Neural progenitor cell (in vitro differentiated cells): ENCODE measurements at regions not wholly inside any gene's neighbourhood (a gene's known extent, or its start where the extent isn't known, plus 50 kb on each side); places are given as distances from the start of the nearest gene placed in this dataset.
A peak's percentile ranks its signal among the peaks of the same experiment; 100 is the strongest.

Experiments
- DNase-seq: peaks from one replicate; pipeline ENCODE4 v3.0.0-alpha.2; 2016; ENCODE audit warnings: low spot score
- H2AFZ ChIP-seq: fragments of 200-600 bp; sonication (generic); replicated peaks from 2 replicates; pipeline ENCODE4 v1.6.1; 2016; ENCODE audit warnings: antibody characterized with exemption
- H3F3A ChIP-seq: fragments of 200-600 bp; sonication (generic); 2 replicates; pipeline ENCODE4 v1.6.1; 2016; ENCODE audit warnings: antibody characterized with exemption, low read depth
- H3K27ac ChIP-seq: fragments of 200-600 bp; sonication (generic); 2 replicates; pipeline ENCODE4 v1.5.1; 2016; ENCODE audit warnings: mild to moderate bottlenecking
- H3K27me3 ChIP-seq: fragments of 200-600 bp; sonication (generic); 2 replicates; pipeline ENCODE4 v1.6.1; 2016; ENCODE audit warnings: mild to moderate bottlenecking, moderate library complexity
- H3K36me3 ChIP-seq: fragments of 200-600 bp; sonication (generic); 2 replicates; pipeline ENCODE4 v1.5.1; 2016
- H3K4me1 ChIP-seq: fragments of 200-600 bp; sonication (generic); 2 replicates; pipeline ENCODE4 v1.6.1; 2016; ENCODE audit warnings: mixed run types
- H3K4me2 ChIP-seq: fragments of 200-600 bp; sonication (generic); 2 replicates; pipeline ENCODE4 v1.6.1; 2016
- H3K4me3 ChIP-seq: fragments of 200-600 bp; sonication (generic); 2 replicates; pipeline ENCODE4 v1.5.1; 2016
- H3K79me2 ChIP-seq: fragments of 200-600 bp; sonication (generic); 2 replicates; pipeline ENCODE4 v1.6.1; 2016; ENCODE audit warnings: low read depth
- H3K9ac ChIP-seq: fragments of 200-600 bp; sonication (generic); 2 replicates; pipeline ENCODE4 v1.6.1; 2016
- H3K9me3 ChIP-seq: fragments of 200-600 bp; sonication (generic); 2 replicates; pipeline ENCODE4 v1.5.1; 2016; ENCODE audit warnings: low read depth
- H4K20me1 ChIP-seq: fragments of 200-600 bp; sonication (generic); 2 replicates; pipeline ENCODE4 v1.6.1; 2016; ENCODE audit warnings: low read depth
- H3K27ac Mint-ChIP-seq: 3 replicates; pipeline ENCODE4 v1.8.0; 2021; ENCODE audit warnings: mixed read lengths
- H3K27me3 Mint-ChIP-seq: 2 replicates; pipeline ENCODE4 v1.8.0; 2022; ENCODE audit warnings: low read depth, mild to moderate bottlenecking, inconsistent platforms, moderate library complexity, mixed read lengths; ENCODE audit not compliant: insufficient read depth
- H3K36me3 Mint-ChIP-seq: 3 replicates; pipeline ENCODE4 v1.8.0; 2021; ENCODE audit warnings: mixed read lengths
- H3K4me1 Mint-ChIP-seq: 3 replicates; pipeline ENCODE4 v1.8.0; 2021; ENCODE audit warnings: mixed read lengths
- H3K4me3 Mint-ChIP-seq: 3 replicates; pipeline ENCODE4 v1.8.0; 2021; ENCODE audit warnings: mild to moderate bottlenecking, moderate library complexity, mixed read lengths
- H3K9me3 Mint-ChIP-seq: 3 replicates; pipeline ENCODE4 v1.8.0; 2020; ENCODE audit warnings: mixed read lengths
- EZH2 ChIP-seq: fragments of 200-600 bp; sonication (generic); IDR thresholded peaks from 2 replicates; pipeline ENCODE4 v1.6.1; 2017; ENCODE audit warnings: antibody characterized with exemption, mild to moderate bottlenecking, moderate library complexity
- EZH2phosphoT487 ChIP-seq: fragments of 200-600 bp; sonication (generic); IDR thresholded peaks from 2 replicates; pipeline ENCODE4 v1.6.1; 2017; ENCODE audit warnings: antibody characterized with exemption
- TF ChIP-seq, protein P1 (sequence below): fragments of 200-600 bp; sonication (generic); IDR thresholded peaks from 2 replicates; pipeline ENCODE4 v1.5.1; 2017; ENCODE audit warnings: antibody characterized with exemption, mild to moderate bottlenecking

- H3K79me2 ChIP-seq: no peaks in the 10 kb centered on the region
- no peaks in the 10 kb centered on the region for H3F3A ChIP-seq
- H3K9ac ChIP-seq: no peak overlapping the region
- H3K9me3 Mint-ChIP-seq: no peaks in the 10 kb centered on the region
- peak; percentile 16 for DNase-seq
- H3K4me3 Mint-ChIP-seq: no peak overlapping the region
- H3K27ac Mint-ChIP-seq: no peak overlapping the region
- H3K27me3 Mint-ChIP-seq: no peaks in the 10 kb centered on the region
- no peaks in the 10 kb centered on the region for H3K27me3 ChIP-seq
- H4K20me1 ChIP-seq: no peaks in the 10 kb centered on the region
- no peak overlapping the region for H3K4me3 ChIP-seq
- H3K9me3 ChIP-seq: no peaks in the 10 kb centered on the region
- no peak overlapping the region for H3K27ac ChIP-seq
- no peaks in the 10 kb centered on the region for H3K4me1 Mint-ChIP-seq
- no peak overlapping the region for H3K4me2 ChIP-seq
- H3K36me3 Mint-ChIP-seq: no peaks in the 10 kb centered on the region
- no peaks in the 10 kb centered on the region for H3K36me3 ChIP-seq
- H3K4me1 ChIP-seq: no peaks in the 10 kb centered on the region
- H2AFZ ChIP-seq: peak overlapping the region; percentile 68
- TF ChIP-seq EZH2phosphoT487 (no peak), EZH2 (no peak)
- TF ChIP-seq, protein P1, sequence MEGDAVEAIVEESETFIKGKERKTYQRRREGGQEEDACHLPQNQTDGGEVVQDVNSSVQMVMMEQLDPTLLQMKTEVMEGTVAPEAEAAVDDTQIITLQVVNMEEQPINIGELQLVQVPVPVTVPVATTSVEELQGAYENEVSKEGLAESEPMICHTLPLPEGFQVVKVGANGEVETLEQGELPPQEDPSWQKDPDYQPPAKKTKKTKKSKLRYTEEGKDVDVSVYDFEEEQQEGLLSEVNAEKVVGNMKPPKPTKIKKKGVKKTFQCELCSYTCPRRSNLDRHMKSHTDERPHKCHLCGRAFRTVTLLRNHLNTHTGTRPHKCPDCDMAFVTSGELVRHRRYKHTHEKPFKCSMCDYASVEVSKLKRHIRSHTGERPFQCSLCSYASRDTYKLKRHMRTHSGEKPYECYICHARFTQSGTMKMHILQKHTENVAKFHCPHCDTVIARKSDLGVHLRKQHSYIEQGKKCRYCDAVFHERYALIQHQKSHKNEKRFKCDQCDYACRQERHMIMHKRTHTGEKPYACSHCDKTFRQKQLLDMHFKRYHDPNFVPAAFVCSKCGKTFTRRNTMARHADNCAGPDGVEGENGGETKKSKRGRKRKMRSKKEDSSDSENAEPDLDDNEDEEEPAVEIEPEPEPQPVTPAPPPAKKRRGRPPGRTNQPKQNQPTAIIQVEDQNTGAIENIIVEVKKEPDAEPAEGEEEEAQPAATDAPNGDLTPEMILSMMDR: peak; percentile 18
These were observed 313.9 kb upstream of the GRID2 start for GRCh38 chr4:91989914-91990313.

- H3K27me3 ChIP-seq: no peaks in the 10 kb centered on the region
- no peak for DNase-seq
- TF ChIP-seq, protein P1: no peak
- TF ChIP-seq EZH2 (no peak), EZH2phosphoT487 (no peak)
- H3K4me3 Mint-ChIP-seq: no peak overlapping the region
- no peaks in the 10 kb centered on the region for H3K79me2 ChIP-seq
- no peaks in the 10 kb centered on the region for H3K36me3 ChIP-seq
- no peaks in the 10 kb centered on the region for H3F3A ChIP-seq
- no peaks in the 10 kb centered on the region for H3K4me1 Mint-ChIP-seq
- no peak overlapping the region for H3K4me3 ChIP-seq
- H3K27ac Mint-ChIP-seq: no peak overlapping the region
- H3K9me3 ChIP-seq: no peaks in the 10 kb centered on the region
- no peaks in the 10 kb centered on the region for H4K20me1 ChIP-seq
- H3K36me3 Mint-ChIP-seq: no peaks in the 10 kb centered on the region
- no peak overlapping the region for H3K27ac ChIP-seq
- H3K4me2 ChIP-seq: no peak overlapping the region
- no peak overlapping the region for H3K9ac ChIP-seq
- H3K4me1 ChIP-seq: no peaks in the 10 kb centered on the region
- H3K27me3 Mint-ChIP-seq: no peaks in the 10 kb centered on the region
- no peaks in the 10 kb centered on the region for H3K9me3 Mint-ChIP-seq
- H2AFZ ChIP-seq: no peak overlapping the region
These were observed 313.0 kb upstream of the GRID2 start for GRCh38 chr4:91990726-91991125.

GRCh38 chr4:91997045-91997444 is 306.7 kb upstream of the GRID2 start:
- Histone ChIP-seq H3K36me3 (no peaks in the 10 kb centered on the region), H3K4me3 (no peak overlapping the region), H3K4me2 (no peak overlapping the region), H3K9ac (no peak overlapping the region), H3K9me3 (no peaks in the 10 kb centered on the region), H3K4me1 (no peaks in the 10 kb centered on the region), H3F3A (no peaks in the 10 kb centered on the region), H3K27me3 (no peaks in the 10 kb centered on the region), H3K27ac (no peak overlapping the region), H3K79me2 (no peaks in the 10 kb centered on the region), H2AFZ (no peak overlapping the region), H4K20me1 (no peaks in the 10 kb centered on the region)
- TF ChIP-seq, protein P1: no peak
- TF ChIP-seq EZH2phosphoT487 (no peak), EZH2 (no peak)
- Mint-ChIP-seq H3K4me1 (no peaks in the 10 kb centered on the region), H3K36me3 (no peaks in the 10 kb centered on the region), H3K9me3 (no peaks in the 10 kb centered on the region), H3K4me3 (no peak overlapping the region), H3K27me3 (no peaks in the 10 kb centered on the region), H3K27ac (no peak overlapping the region)
- no peak for DNase-seq
